ENCODE measurements at regions not wholly inside any gene's neighbourhood (a gene's known extent, or its start where the extent isn't known, plus 50 kb on each side); places are given as distances from the start of the nearest gene placed in this dataset.

- H3K4me3 ChIP-seq (replicated peaks; ENCODE audit: low read depth, low read length): no peak overlapping the region
- TF ChIP-seq CTCF (IDR thresholded peaks at IDR 0.05; ENCODE audit: low read depth, low read length, missing control alignments): peak; percentile 10
- no peak for DNase-seq (ENCODE audit: extremely low read depth, low read depth)
Observed at GRCh38 chr21:28834335-28835238, 158.1 kb downstream of the LTN1 start.

GRCh38 chr21:28833609-28834008 is 159.1 kb downstream of the LTN1 start:
- TF ChIP-seq CTCF (IDR thresholded peaks at IDR 0.05; ENCODE audit: low read depth, low read length, missing control alignments): no peak
- DNase-seq (ENCODE audit: extremely low read depth, low read depth): no peak
- H3K4me3 ChIP-seq (replicated peaks; ENCODE audit: low read depth, low read length): no peak overlapping the region

GRCh38 chr21:28833182-28833581 is 159.5 kb downstream of the LTN1 start:
- no peak overlapping the region for H3K4me3 ChIP-seq (replicated peaks; ENCODE audit: low read depth, low read length)
- no peak for DNase-seq (ENCODE audit: extremely low read depth, low read depth)
- no peak for TF ChIP-seq CTCF (IDR thresholded peaks at IDR 0.05; ENCODE audit: low read depth, low read length, missing control alignments)

GRCh38 chr21:28832715-28833061 is 160.0 kb downstream of the LTN1 start:
- no peak overlapping the region for H3K4me3 ChIP-seq (replicated peaks; ENCODE audit: low read depth, low read length)
- DNase-seq (ENCODE audit: extremely low read depth, low read depth): no peak
- no peak for TF ChIP-seq CTCF (IDR thresholded peaks at IDR 0.05; ENCODE audit: low read depth, low read length, missing control alignments)

GRCh38 chr21:28832013-28832714 is 160.5 kb downstream of the LTN1 start:
- TF ChIP-seq CTCF (IDR thresholded peaks at IDR 0.05; ENCODE audit: low read depth, low read length, missing control alignments): no peak
- DNase-seq (ENCODE audit: extremely low read depth, low read depth): no peak
- H3K4me3 ChIP-seq (replicated peaks; ENCODE audit: low read depth, low read length): no peak overlapping the region

- no peak for DNase-seq (ENCODE audit: extremely low read depth, low read depth)
- no peak for TF ChIP-seq CTCF (IDR thresholded peaks at IDR 0.05; ENCODE audit: low read depth, low read length, missing control alignments)
- H3K4me3 ChIP-seq (replicated peaks; ENCODE audit: low read depth, low read length): no peak overlapping the region
Observed at GRCh38 chr21:28828981-28829380, 163.7 kb downstream of the LTN1 start.

Measured in HFF-Myc (cell line).